Gastrocnemius medialis (tissue), 4 donors: ENCODE measurements at regions not wholly inside any gene's neighbourhood (a gene's known extent, or its start where the extent isn't known, plus 50 kb on each side); places are given as distances from the start of the nearest gene placed in this dataset.

Experiments used
- CTCF ChIP-seq, 5 experiments: fragments of 450-650 bp in 3 of 5; fragments of 200-600 bp in 2 of 5; sonication (generic) in 2 of 5; IDR thresholded peaks in 4 of 5; conservative IDR thresholded peaks in 1 of 5; 1 replicate in 4 of 5; 2 replicates in 1 of 5; pipeline ENCODE4 v1.5.1; 2016 to 2019; ENCODE audit warnings: antibody characterized with exemption in 5 of 5, mild to moderate bottlenecking in 3 of 5, moderate library complexity in 3 of 5
- POLR2A ChIP-seq, 2 donors: fragments of 450-650 bp; IDR thresholded peaks; one replicate each; pipeline ENCODE4 v1.6.1; 2017; ENCODE audit warnings: antibody characterized with exemption in 2 of 2, mild to moderate bottlenecking in 2 of 2, moderate library complexity in 2 of 2

GRCh38 chr13:59061621-59062020 lies 1102.1 kb downstream of the DIAPH3 start:
- no peak for TF ChIP-seq CTCF (IDR thresholded peaks at IDR 0.05 in 4 of 5, conservative IDR thresholded peaks at IDR 0.05 in 1 of 5)
- no peak for TF ChIP-seq POLR2A (IDR thresholded peaks at IDR 0.05)
